Pancreas (tissue), 10 donors: ENCODE measurements at regions not wholly inside any gene's neighbourhood (a gene's known extent, or its start where the extent isn't known, plus 50 kb on each side); places are given as distances from the start of the nearest gene placed in this dataset.

ENCODE experiments used
- ATAC-seq, 4 donors: fragments of 200-7000 bp; cut with Tn5 transposase; one replicate each; pipeline versions ENCODE4 v1.8.0 to v1.9.1; 2020; ENCODE audit warnings: mild to moderate bottlenecking in 4 of 4, moderate library complexity in 4 of 4
- DNase-seq, 6 donors: peaks; one replicate each; pipeline ENCODE4 v3.0.0-alpha.2; 2020
- FAIRE-seq: peaks from 2 replicates; lab custom pipeline; 2012; peaks lifted over from hg19 to GRCh38; lab: Jason Lieb, UNC
- H3K27ac ChIP-seq, 4 donors: fragments of 200-600 bp; sonication (generic); 1 replicate in 3 of 4; 2 replicates in 1 of 4; pipeline versions ENCODE4 v1.5.0 to v1.8.0; 2020
- H3K27me3 ChIP-seq, 4 donors: fragments of 200-600 bp; one replicate each; pipeline ENCODE4 v1.8.0; 2021
- H3K36me3 ChIP-seq, 3 donors: fragments of 200-600 bp; sonication (generic) in 1 of 3; one replicate each; pipeline versions ENCODE4 v1.5.0 to v1.8.0; 2020 to 2021
- H3K4me1 ChIP-seq, 3 donors: fragments of 200-600 bp; one replicate each; pipeline ENCODE4 v1.8.0; 2021
- H3K4me3 ChIP-seq, 4 donors: fragments of 200-600 bp; sonication (generic) in 2 of 4; one replicate each; pipeline versions ENCODE4 v1.5.0 to v1.8.0; 2020 to 2021
- H3K9me3 ChIP-seq, 4 donors: fragments of 200-600 bp; one replicate each; pipeline ENCODE4 v1.8.0; 2021
- CTCF ChIP-seq, 4 donors: fragments of 200-600 bp; sonication (generic) in 3 of 4; IDR thresholded peaks; one replicate each; pipeline versions ENCODE4 v1.5.0 to v1.8.0; 2021; ENCODE audit warnings: antibody characterized with exemption in 4 of 4
- WGBS, 2 donors: extraction: QIAGEN DNeasy Blood & Tissue Kit; methylation state at CpG; one replicate each; pipeline ENCODE4 v1.1.7; 2013; 5-methylcytosine and 5-hydroxymethylcytosine counted together
- intact Hi-C, 3 donors: fragments of 100-400 bp; cut with DNase I; formaldehyde crosslinking; loops; one replicate each; pipeline versions ENCODE4 v1.11.1 to v1.14.2; 2022
- donor health status: healthy with polysubstance abuse.
- donor health status: DM: no; HTN: no; CAD: no; lungs with moderate emphysema.
- donor health status: DM: no; HTN: no; CAD: no.
- donor health status: control.
- donor health status: control.
- donor health status: Bipolar disorder and iron deficiency.
- donor health status: DM: yes; HTN: yes; CAD: no.
- donor health status: DM: no; HTN: no; CAD: no.
- donor health status: DM: no; HTN: no; CAD: no.
- donor health status: DM: yes; HTN: yes; CAD: no.

- intact Hi-C loops = no loop called here
- Histone ChIP-seq H3K4me3 (no peak overlapping the region), H3K27ac (no peak overlapping the region), H3K36me3 (no peaks in the 10 kb centered on the region), H3K27me3 (no peaks in the 10 kb centered on the region), H3K4me1 (no peaks in the 10 kb centered on the region), H3K9me3 (no peaks in the 10 kb centered on the region)
- WGBS, 2 donors = 79 to 87% methylated on average over 9 of the region's 9 CpGs
- ATAC-seq (no peak), FAIRE-seq (no peak), DNase-seq (no peak)
- TF ChIP-seq CTCF (IDR thresholded peaks at IDR 0.05) = no peak
Measured at GRCh38 chr6:166752097-166752496, 125.0 kb upstream of the RPS6KA2 start.

DNA sequence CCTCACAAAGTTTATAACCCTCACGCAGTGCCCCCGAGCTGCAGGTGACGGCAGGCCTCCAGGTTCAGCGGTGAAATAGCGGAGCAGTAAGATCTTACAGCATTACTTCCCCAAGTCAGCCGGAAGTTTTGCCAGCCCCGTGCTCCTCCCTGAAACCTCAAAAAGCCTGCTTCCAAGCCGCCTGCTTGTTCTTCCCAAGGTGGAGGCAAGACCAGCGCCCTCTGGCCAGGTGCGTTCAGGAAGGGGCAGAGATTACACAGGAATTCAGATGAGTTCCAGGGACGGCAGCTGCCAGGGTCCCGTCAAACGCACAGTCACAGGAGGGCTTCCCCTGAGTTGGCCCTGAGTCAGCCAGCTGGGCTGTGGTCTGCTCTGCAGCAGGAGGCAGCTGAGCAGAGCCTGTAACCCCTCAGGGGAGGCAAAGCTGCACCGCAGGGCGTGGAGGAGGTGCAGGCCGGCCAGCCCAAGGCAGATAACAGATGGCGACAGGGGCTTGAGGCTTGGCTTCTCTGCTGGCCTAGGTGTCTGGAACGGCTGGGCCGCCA is 124.1 kb upstream of the RPS6KA2 start:
- intact Hi-C loops = no loop called here
- 62 to 70% methylated on average over 19 of the region's 19 CpGs for WGBS, 2 donors
- no peak for DNase-seq
- Histone ChIP-seq H3K4me1 (no peaks in the 10 kb centered on the region), H3K9me3 (no peaks in the 10 kb centered on the region), H3K27ac (no peak overlapping the region), H3K36me3 (no peaks in the 10 kb centered on the region), H3K4me3 (no peak overlapping the region), H3K27me3 (no peaks in the 10 kb centered on the region)
- peak in 1 of 4 donors; percentile 32 for ATAC-seq
- TF ChIP-seq CTCF (IDR thresholded peaks at IDR 0.05) = no peak
- FAIRE-seq = no peak

DNA sequence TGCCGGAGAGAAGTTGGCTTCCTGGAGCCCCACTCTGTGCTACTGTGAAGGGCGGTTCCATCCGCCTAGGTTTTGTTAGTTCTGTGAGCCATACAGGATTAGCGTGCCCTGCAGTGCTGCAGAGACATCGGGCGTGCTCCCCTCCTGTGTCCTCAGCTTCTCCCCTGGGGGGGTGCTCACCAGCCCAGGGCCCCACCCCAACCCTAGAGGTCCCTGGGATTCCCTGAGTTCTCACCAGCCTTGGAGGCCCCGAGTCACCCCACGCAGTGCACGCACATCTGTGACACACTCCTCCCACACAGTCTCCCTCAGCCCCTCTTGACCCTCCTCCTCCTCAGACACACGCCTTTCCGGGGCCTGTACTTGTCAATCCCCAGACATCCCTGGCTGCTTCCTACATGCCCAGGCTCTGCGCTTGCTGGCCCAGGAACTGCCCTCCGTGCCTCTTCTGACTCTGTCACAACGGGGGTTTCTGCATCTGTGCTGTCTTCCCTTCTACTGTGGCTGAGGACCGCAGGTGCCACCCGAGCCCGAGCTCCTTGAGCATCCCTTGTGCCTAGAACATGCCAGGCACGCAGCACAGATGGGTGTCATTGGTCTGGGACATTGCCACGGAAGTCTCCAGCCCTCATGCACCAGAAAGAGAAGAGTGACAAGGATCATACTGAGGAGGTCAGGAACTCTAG is 123.2 kb upstream of the RPS6KA2 start:
- DNase-seq (no peak), ATAC-seq (peak in 1 of 4 donors; percentile 14), FAIRE-seq (no peak)
- Histone ChIP-seq H3K4me3 (no peak overlapping the region), H3K27me3 (no peaks in the 10 kb centered on the region), H3K27ac (no peak overlapping the region), H3K36me3 (no peaks in the 10 kb centered on the region), H3K9me3 (no peaks in the 10 kb centered on the region), H3K4me1 (no peaks in the 10 kb centered on the region)
- no peak for TF ChIP-seq CTCF (IDR thresholded peaks at IDR 0.05)
- intact Hi-C loops = no loop called here
- WGBS, 2 donors = 78 to 83% methylated on average over 18 to 19 of the region's 19 CpGs

- FAIRE-seq (no peak), DNase-seq (no peak), ATAC-seq (no peak)
- no peaks in the 10 kb centered on the region for H3K9me3 ChIP-seq
- no peaks in the 10 kb centered on the region for H3K36me3 ChIP-seq
- no peak overlapping the region for H3K4me3 ChIP-seq
- intact Hi-C loops = no loop called here
- TF ChIP-seq CTCF (IDR thresholded peaks at IDR 0.05) = no peak
- H3K27me3 ChIP-seq = no peaks in the 10 kb centered on the region
- H3K4me1 ChIP-seq = no peaks in the 10 kb centered on the region
- no peak overlapping the region for H3K27ac ChIP-seq
- WGBS, 2 donors = 76 to 98% methylated on average over 5 to 6 of the region's 6 CpGs
Measured at GRCh38 chr6:166749666-166750065, 122.6 kb upstream of the RPS6KA2 start.
